GM18508 (cell line): ENCODE measurements at regions not wholly inside any gene's neighbourhood (a gene's known extent, or its start where the extent isn't known, plus 50 kb on each side); places are given as distances from the start of the nearest gene placed in this dataset.

Experiments
- ATAC-seq: cut with Tn5 transposase; IDR thresholded peaks from one replicate; pipeline ENCODE4 v1.9.1; 2021; ENCODE audit warnings: moderate number of reproducible peaks; ENCODE audit not compliant: insufficient read depth, unreplicated experiment

DNA sequence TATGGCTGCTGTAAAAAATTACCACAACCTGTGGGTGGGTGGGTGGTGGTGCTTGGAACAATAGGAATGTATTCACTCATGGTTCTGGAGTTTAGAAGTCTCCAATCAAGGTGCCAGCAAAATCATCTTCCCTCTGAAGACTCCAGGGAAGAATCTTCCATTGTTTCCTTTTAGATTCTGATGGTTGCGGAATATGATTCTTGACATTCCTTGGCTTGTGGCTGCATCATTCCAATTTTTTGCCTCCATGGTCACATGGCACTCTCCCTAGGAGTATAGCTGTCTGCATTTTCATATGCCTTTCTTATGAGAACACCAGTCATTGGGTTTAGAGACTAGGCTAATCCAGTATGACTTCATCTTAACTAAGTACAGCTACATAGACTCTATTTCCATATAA lies 401.0 kb downstream of the HS3ST3B1 start:
- no peak for ATAC-seq

DNA sequence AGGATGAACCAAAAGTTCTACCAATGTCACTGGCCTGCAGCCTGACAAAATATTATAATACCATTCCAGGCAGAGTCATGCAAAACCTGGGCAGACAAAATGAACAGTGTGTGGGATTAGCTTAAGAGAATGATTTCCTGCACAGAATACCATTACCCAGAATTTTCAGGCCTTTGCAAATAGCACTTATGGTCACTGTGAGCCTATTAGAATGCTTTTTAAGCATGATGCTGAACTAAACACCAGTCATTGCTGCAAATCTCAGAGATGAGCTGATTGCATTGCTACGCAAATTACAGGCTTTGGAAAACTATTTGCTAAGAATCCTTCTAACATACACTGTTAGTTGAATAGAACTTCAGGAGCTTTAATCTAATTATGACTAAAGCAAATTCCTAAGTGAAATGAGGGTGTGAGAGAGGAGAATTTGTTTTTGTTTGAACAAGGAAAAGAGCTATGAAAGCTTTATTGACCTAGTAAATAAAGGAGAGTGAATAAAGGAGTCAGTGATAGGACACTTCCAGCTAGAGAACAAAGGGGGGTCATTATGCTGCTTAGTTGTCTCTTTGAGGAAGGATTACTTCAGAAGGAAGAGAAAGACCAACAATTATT lies 398.8 kb downstream of the HS3ST3B1 start:
- ATAC-seq: no peak

DNA sequence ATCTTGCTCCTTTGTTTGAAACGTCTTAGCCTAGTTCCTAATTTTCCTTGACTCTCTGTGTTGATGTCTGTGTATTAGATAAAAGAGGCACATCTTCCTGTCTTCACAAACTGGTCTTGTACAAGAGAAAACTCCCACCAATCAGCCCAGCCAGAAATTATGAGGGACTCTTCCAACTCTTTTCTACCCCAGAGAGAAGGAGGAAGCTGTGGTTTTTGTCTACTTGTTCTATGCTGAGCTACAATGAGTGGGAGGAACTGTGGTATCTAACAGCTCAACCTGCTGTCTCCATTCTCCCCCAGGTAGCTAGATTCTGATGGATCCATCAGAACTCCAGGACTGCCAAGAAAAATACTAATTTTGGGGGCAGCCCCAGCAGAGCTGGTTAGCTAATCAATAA lies 392.5 kb downstream of the HS3ST3B1 start:
- no peak for ATAC-seq

DNA sequence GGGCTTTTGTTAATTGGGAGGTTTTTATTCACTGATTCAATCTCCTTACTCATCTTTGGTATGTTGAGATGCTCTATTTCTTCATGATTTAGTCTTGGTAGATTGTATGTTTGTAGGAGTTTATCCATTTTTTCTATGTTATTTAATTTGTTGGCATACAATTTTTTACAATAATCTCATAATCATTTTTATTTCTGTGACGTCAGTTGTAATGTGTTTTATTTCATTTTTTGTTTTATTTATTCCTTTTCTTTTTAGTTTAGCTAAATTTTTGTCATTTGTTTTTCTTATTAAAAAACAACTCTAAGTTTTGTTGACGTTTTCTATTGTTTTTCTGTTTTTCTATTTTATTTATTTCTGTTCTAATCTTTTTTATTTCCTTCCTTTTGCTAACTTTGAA lies 389.8 kb downstream of the HS3ST3B1 start:
- ATAC-seq: no peak

DNA sequence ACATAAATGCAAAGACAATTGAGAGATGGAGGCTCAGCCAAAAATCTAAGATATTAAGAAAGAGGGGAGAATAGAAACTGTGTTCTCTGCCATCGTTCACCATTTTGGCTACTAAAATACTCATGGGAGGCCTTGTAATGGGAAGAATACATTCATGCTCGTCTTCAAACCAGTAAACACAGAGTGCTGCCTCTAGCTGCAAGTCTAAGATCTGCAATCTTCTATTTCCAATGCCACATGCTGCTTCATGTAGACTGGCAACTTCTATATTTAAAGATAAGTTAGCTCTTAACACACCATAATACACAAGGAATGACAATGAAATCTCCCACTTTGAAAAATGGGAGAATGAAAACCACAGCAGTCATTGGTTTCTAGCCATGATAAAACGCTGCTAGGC lies 387.3 kb downstream of the HS3ST3B1 start:
- no peak for ATAC-seq

DNA sequence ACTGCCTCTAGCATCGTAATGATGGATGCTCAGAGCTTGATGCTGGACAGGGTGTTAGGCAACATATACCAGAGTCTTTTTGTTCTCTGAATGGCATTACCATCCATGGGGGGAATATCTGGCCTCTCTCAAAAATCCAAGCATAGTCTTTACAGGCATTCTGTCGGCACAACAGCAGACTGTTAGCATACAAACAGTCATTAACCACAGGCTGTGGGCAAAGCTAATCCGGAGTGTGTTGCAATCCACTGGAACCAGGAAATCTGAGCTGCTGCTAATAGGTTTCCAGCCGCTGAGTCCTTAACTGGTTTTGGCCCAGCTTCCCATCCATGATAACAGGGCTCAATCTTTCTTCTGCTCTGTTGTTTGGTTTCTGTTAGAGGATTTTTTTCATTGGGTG lies 371.9 kb downstream of the HS3ST3B1 start:
- ATAC-seq: no peak

DNA sequence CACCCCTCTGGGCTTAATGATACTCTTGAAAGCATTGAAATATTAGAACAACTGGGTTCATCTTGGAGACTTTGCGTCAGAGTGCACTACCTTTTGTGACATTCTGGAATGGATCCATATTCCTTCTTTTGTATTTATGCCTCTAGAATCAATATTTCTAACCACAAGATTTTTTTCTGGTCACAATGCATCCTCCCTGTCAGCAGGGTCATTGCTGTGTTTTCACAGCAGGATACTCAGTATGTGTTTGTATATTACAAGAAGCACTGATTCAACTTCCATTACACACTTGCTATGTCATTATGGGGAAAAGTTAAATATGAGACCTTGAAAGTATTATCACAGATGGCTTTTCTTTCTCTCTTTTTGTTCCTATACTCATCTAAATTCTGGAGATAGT lies 370.0 kb downstream of the HS3ST3B1 start:
- ATAC-seq: no peak

DNA sequence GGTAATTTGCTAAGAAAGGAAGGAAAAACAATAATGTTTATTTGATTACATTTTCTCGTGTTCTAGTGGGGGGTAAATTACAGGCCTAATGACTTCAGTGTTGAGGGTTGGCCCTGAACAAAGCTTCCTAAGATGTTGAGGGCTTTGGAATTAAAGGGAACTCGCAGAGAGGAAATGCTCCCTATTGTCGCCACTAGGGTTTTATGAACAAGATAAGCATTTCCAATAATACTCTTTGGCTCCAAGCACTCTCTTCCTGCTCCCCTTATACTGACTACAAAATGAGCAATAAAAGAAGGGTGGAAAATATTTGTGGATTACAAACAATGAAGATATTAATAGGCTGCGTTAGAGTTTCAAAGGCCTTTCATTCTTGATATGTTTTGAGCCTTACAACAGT lies 363.6 kb downstream of the HS3ST3B1 start:
- ATAC-seq: no peak

DNA sequence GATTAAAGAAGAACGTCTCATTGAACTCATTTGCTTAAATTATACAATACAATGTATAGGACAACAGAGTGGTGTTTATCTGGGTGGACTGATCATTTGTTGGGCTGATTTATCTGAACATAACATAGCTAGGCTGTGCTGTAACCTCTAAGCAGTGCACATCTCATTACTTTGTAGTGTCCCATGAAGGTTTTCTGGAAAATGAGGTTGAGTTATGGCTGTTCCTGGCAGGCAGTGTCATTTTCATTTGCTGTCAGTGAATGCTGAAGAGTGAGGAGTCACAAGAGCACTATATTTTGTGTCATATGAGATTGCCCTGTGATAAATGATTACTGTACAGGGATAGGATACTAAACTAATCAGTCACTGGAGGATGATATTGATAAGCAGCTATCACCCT lies 340.2 kb downstream of the HS3ST3B1 start:
- ATAC-seq: no peak

DNA sequence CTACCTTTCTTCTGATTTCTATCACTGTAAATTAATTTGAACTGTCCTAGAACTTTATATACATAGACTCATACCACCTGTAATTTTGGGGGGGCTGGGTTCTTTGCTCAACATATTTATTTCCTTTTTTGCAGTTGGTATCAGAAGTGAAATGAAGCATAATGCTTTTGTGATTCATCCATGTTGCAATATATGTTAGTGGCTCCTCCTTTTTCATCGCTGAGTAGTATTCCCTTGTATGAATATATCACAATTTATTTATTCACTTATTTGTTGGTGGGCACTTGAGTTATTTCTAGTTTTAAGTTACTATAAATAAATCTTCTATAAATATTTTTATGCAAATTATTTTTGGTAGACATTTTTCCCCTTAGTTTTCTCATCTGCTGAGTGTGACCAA lies 336.4 kb downstream of the HS3ST3B1 start:
- no peak for ATAC-seq

DNA sequence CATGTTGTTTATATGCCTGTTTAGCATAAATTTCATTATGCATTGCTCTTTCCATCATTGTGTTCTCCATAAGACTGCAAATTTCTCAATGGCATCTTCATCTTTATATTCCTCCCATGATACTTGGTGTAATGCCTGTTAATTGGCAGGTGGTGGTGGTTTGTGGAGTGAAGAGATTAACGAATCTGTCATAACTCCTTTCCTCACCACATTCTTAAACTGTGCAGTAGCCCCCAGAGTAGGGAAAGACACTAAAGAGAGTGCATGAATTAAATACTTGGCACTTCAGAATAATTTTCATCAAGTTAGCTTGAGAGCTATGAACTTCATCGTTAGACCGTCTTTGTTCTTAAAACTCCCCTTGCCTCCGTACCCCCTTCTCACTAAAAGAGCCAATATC lies 329.7 kb downstream of the HS3ST3B1 start:
- no peak for ATAC-seq

DNA sequence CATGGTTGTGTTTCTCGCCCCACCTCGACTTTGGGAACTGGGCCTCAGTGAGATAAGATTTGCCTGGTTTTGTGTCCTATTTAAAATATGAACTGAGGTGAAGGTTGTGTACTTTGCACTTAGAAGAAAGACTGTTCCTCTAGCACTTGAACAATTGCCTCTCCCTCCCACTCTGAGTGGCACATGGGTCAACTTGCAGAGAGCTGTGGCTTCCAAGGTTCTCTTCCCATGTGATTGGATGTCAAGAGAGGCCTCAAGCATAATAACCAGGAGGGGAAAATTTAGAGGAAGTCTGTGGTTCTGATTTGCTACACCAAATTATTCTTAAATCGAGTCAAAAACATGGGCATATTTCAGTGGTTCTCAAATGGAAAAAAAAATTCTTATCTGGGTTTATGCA lies 329.2 kb downstream of the HS3ST3B1 start:
- no peak for ATAC-seq

DNA sequence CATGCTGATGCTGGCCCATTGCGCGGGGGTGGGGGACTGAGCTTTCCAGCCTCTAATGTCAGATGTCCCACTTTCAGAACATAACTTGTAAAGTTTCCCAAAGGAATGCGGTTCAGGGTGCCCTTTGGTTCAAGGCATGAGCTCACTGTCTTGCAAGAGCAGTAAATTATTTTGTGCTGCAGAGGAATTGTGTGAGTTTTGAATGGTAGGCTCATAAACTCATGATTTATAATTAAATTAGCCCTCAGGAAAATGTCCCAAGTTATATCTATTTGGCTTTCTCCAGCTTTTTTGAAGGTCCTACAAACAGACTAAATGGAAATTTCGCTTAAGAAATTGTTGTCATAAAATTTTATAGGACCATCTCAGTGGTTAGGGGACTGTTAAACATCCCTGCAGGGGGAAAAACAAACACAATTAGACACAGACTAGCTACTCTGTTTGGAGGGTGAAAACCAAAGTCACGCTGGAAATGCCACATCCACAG lies 321.8 kb downstream of the HS3ST3B1 start:
- ATAC-seq: no peak

DNA sequence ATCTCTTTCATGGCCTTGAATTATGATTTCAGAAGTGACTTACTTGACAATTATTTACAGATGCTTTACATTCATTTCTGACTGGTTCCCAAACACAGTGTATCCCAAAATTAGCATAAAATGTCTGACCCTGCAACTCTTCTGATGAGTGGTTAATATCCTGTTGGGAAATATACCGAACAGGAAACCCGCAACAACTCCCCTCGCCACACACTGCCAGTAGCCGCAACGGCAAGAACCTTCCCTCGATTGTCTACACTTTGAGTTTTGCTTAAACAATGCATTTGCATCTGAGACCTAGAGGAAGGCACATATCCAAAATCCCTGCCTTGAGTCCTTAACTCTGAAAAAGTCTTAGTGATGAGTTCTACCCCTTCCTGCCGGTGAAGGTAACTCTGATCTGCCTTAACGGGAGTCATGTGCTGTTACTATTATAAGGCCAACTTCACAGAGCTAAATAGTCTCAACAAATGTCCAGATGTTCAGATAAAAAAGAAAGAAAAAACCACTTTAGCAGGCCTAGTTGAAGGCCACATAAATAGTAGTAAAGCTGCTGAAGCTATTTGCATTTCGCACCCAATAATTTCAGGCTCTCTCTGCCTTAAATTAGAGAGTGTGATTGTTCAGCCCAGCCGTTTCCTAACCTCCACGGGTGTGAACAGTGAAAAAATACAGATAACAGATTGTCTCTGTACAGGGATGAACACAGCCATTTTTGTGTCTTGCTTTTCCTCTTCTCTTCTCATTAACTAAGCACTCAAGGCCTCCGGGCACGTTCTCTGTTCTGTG lies 321.1 kb downstream of the HS3ST3B1 start:
- no peak for ATAC-seq

DNA sequence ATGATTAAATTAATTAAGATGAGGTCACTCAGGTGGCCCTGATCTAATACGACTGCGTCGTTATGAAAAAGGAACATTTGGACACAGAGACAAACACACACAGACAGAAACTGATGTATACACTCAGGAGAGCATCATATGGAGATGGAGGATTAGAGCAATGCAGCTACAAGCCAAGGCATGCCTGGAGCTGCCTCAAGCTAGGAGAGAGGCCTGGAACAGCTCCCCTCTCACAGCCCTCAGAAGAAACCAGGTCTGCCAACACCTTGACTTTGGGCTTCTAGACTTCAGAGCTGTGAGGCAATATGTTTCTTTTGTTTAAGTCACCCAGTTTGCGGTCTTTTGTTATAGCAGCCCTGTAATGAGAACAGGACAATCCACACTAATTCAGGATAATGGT lies 318.9 kb downstream of the HS3ST3B1 start:
- no peak for ATAC-seq

DNA sequence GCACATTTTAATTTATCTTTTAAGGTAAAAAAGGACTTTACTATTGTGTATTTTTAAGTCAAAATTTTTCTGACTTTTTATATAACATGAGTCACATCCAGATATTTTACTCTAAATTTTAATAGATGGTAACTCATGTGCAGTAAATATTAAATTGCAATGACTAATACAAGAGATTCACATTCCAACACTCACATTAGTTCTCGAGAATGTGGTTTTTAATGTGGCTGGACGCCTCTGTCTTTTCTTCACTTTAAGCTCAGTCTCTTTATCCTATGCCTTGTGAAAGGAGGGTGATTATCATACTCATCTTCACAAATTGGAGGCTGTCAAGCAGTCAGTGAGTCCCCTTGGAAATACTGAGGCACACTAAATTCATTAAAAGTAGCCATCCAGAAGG lies 315.6 kb downstream of the HS3ST3B1 start:
- ATAC-seq: no peak

DNA sequence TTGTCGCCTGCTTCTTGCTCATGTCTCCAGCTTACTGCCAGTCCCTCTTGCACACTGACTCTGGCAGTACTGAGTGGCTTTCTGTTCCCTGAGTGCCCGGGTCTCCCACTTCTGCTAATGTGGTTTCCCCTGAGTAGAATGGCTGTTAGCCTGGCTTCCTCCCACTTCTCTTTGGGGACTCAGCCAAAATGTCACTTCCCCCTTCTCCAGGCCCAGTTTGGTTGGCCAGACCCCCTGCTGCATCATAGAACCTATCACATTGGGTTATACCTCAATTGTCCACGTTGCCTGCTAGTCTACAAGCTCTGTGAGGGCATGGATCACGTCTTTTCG lies 304.4 kb downstream of the HS3ST3B1 start:
- no peak for ATAC-seq

DNA sequence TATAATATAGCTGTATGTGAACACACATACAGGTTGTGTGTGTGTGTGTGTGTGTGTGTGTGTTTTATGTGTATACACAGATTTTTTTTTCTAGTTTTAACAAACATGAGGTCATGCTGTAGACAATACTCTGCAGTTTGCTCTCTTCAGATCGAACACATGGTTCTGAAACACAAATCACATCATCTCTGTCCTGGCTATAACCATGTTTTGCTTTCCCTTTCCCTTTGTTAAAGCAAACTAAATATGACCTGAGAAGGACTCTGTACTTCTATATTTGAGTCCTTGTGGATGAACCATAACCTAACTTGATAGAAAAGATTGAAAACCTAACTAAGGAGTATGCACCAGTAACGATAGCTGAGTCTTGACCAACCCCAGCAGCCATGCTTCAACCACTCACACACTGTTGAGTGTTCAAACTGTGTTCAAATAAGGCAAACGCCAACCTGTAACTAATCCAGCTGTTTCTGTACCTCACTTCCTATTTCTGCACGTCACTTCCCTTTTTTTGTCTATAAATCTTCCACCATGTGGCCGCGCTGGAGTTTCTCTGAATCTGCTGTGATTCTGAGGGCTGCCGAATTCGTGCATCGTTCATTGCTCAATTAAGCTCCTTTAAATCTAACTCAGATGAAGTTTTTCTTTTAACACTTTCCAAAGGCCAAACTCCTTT lies 303.8 kb downstream of the HS3ST3B1 start:
- no peak for ATAC-seq

DNA sequence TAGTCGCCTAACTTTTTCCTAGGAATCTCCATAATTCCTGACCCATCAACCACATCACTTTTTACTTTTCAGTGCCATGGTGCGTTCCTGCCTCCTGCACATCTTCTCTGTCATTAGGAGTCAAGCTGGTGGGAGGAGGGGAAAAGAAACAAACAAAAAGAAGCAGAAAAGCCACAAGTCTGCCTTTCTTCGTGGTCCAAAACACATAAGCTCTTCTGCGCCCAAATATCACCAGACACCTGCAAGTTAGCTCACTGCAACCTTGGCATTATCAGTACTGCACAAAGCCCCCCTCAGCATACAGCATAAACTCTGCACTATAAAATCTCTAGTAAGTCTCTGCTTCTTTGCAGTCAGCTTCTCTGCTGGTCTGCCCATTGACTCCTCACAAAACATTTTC lies 295.3 kb downstream of the HS3ST3B1 start:
- ATAC-seq: no peak

DNA sequence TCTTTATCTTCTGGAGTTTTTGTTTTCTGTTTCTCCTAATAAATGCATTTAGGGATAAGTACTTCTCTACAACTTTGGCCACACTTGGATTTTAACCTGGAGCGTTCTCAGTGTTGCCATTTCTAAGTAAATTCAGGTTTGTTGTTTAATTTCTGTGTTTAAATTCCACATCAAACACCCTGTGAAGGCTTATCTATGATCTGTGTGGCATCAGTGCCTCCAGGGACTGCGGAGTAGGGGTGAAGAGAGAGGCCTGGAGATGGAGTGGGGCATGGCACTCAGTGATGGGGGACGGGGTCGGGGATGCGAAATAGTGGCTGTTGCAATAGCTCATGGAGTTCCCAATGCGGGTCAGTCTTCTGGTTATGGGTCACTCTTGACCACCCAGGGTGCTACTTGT lies 294.8 kb downstream of the HS3ST3B1 start:
- ATAC-seq: no peak

DNA sequence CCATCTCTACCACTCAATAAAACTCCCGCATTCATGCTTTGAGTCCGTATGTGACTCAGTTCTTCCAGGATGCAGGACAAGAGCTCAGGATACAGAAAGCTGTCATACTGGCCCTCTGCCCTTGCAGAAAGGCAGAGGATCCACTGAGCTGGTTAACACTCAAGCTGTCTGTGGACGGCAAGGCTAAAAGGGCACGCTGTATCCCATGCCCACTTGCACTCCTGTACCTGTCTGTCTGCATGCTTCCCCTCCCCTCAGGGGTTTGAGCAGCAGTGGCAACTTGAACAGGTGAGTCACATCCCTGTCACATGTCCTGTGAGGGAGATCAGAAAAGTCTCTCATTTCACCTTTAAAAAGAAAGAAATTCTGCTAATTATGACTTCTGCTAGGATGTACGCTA lies 293.8 kb downstream of the HS3ST3B1 start:
- no peak for ATAC-seq

DNA sequence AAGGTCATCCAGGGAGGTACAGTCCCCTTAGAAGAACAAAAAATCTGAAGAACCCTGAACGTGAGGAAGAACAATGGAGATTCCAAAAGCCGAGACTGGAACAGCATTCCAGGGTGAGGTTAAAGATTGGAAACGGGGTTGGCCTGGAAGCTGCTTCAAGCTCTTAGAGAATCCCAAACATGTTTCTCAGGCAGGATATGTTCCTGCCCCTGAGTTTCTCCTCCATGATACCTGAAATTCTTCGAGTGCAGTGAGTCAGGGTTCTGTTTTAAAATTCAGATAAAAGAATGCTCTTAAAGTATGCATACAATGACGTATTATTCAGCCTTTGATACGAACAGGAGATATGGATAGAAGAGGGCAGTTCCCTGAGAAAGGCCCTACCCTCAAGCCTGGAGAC lies 293.1 kb downstream of the HS3ST3B1 start:
- no peak for ATAC-seq
